Activated T-helper 1 cell treated with anti-CD3 and anti-CD28 coated beads, Interleukin-12 subunit alpha, Interleukin-12 subunit beta, Interleukin-2, Interleukin-4 antibody, amounts not matched to agents 30 ng/mL and 10 ng/mL and 1 ng/mL, durations not matched to agents 14 hours and 24 hours and 36 hours (primary cell): ENCODE measurements at regions not wholly inside any gene's neighbourhood (a gene's known extent, or its start where the extent isn't known, plus 50 kb on each side); places are given as distances from the start of the nearest gene placed in this dataset.
"Not testable (repeated sequence)": the region's sequence is repeated elsewhere in the genome, so short reads cannot be mapped to it uniquely, and the experiment has no call there.

Experiments used
- DNase-seq: peaks from one replicate; pipeline ENCODE4 v3.0.0; 2021; ENCODE audit warnings: low spot score
- H3K27ac Mint-ChIP-seq: one replicate; pipeline ENCODE4 v1.8.0; 2021; ENCODE audit warnings: mild to moderate bottlenecking, mixed read lengths
- H3K27me3 Mint-ChIP-seq: one replicate; pipeline ENCODE4 v1.8.0; 2022; ENCODE audit warnings: mild to moderate bottlenecking, moderate library complexity, mixed read lengths; ENCODE audit not compliant: insufficient read depth
- H3K36me3 Mint-ChIP-seq: one replicate; pipeline ENCODE4 v1.8.0; 2021; ENCODE audit warnings: low read depth, mixed read lengths
- H3K4me1 Mint-ChIP-seq: one replicate; pipeline ENCODE4 v1.8.0; 2021; ENCODE audit warnings: low read depth, mixed read lengths
- H3K4me3 Mint-ChIP-seq: one replicate; pipeline ENCODE4 v1.8.0; 2021; ENCODE audit warnings: mild to moderate bottlenecking, moderate library complexity, mixed read lengths
- H3K9me3 Mint-ChIP-seq: one replicate; pipeline ENCODE4 v1.8.0; 2021; ENCODE audit warnings: mixed read lengths
- intact Hi-C: fragments of 100-400 bp; cut with micrococcal nuclease; formaldehyde crosslinking; loops from one replicate; pipeline ENCODE4 v1.15.1; 2024

DNA sequence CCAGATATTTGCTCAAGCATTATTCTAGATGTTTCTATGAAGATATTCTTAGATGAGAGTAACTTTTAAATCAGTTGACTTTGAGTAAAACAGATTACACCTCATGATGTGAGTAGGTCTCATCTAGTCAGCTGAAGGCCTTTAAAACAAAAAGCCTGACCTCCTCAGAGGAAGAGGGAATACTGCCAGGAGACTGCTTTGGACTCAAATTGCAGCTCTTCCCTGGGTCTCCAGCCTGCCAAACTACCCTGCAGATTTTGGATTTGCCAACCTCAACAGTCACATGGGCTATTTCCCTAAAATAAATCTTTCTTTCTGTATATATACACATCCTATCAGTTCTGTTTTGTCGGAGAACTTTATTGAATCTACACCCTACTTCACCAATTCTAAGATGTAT lies 182.5 kb upstream of the TENT5A start:
- Mint-ChIP-seq H3K27me3 (no peaks in the 10 kb centered on the region), H3K36me3 (no peaks in the 10 kb centered on the region), H3K27ac (no peak overlapping the region), H3K4me3 (no peak overlapping the region), H3K4me1 (no peaks in the 10 kb centered on the region), H3K9me3 (no peaks in the 10 kb centered on the region)
- intact Hi-C loops: no loop called here
- no peak for DNase-seq

DNA sequence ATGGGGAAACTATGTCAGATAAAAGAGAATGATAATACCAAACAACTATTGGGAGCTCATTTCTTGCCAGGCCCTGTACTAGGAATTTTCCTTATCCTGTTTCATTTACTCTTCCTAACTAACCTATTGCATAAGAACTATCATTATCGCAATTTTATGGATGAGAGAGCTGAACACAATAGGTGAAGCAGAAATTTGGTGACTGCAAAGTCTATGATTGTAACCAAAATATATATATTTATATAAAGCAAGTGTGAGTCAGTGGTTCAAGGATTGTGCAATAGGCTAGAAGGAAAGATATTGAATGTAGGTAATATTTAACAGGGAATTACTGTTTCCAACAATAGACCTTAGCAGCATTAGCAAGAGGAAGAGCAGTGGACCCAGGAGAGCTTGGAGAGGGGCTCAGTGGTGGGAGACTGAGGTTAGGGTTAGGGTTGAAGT lies 181.1 kb upstream of the TENT5A start:
- Mint-ChIP-seq H3K36me3 (no peaks in the 10 kb centered on the region), H3K27me3 (peaks cover 1% of the 10 kb centered on the region), H3K4me1 (no peaks in the 10 kb centered on the region), H3K9me3 (no peaks in the 10 kb centered on the region), H3K4me3 (no peak overlapping the region), H3K27ac (no peak overlapping the region)
- DNase-seq: no peak
- intact Hi-C loops: no loop called here

GRCh38 chr6:81933089-81933488 lies 180.6 kb upstream of the TENT5A start:
- Mint-ChIP-seq H3K9me3 (no peaks in the 10 kb centered on the region), H3K27ac (no peak overlapping the region), H3K27me3 (peaks cover 1% of the 10 kb centered on the region), H3K4me1 (no peaks in the 10 kb centered on the region), H3K36me3 (no peaks in the 10 kb centered on the region), H3K4me3 (no peak overlapping the region)
- intact Hi-C loops: no loop called here
- no peak for DNase-seq

- H3K27ac Mint-ChIP-seq, H3K36me3 Mint-ChIP-seq, DNase-seq, H3K4me1 Mint-ChIP-seq, H3K27me3 Mint-ChIP-seq, intact Hi-C loops, H3K4me3 Mint-ChIP-seq, H3K9me3 Mint-ChIP-seq: not testable (repeated sequence)
Measured at GRCh38 chr6:81932448-81932847, 180.0 kb upstream of the TENT5A start.

- H3K4me1 Mint-ChIP-seq: no peaks in the 10 kb centered on the region
- intact Hi-C loops: no loop called here
- peaks cover 1% of the 10 kb centered on the region for H3K27me3 Mint-ChIP-seq
- H3K9me3 Mint-ChIP-seq: no peaks in the 10 kb centered on the region
- no peak overlapping the region for H3K27ac Mint-ChIP-seq
- no peak for DNase-seq
- no peak overlapping the region for H3K4me3 Mint-ChIP-seq
- no peaks in the 10 kb centered on the region for H3K36me3 Mint-ChIP-seq
Measured at GRCh38 chr6:81929828-81930227, 177.3 kb upstream of the TENT5A start.

- Mint-ChIP-seq H3K4me1 (no peaks in the 10 kb centered on the region), H3K36me3 (no peaks in the 10 kb centered on the region), H3K27me3 (peaks cover 1% of the 10 kb centered on the region), H3K4me3 (no peak overlapping the region), H3K9me3 (no peaks in the 10 kb centered on the region), H3K27ac (no peak overlapping the region)
- DNase-seq: no peak
- intact Hi-C loops: no loop called here
Measured at GRCh38 chr6:81925201-81925600, 172.7 kb upstream of the TENT5A start.

GRCh38 chr6:81909981-81910900 lies 157.8 kb upstream of the TENT5A start:
- no peaks in the 10 kb centered on the region for H3K36me3 Mint-ChIP-seq
- H3K4me3 Mint-ChIP-seq: no peak overlapping the region

DNA sequence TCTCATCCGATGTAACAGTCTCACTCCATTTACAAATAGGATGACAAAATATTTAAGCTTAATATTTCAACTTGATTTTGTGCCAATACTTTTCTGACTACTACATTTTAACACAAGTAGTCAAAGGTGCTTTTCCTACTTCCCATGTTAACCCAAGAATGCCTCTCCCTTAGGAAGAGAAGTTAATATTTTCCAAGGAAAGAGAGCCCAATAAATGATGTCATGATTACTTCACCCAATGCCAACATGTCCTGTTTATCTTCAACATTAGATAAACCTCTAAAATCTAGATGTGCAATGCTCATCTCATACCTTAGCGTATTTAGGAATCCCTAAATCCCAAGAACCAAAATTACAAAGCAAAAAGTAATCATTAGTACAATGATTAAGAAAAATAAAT lies 156.7 kb upstream of the TENT5A start:
- Mint-ChIP-seq H3K4me1 (no peaks in the 10 kb centered on the region), H3K27me3 (no peaks in the 10 kb centered on the region), H3K36me3 (no peaks in the 10 kb centered on the region), H3K4me3 (no peak overlapping the region), H3K9me3 (no peaks in the 10 kb centered on the region), H3K27ac (no peak overlapping the region)
- DNase-seq: no peak
- intact Hi-C loops: no loop called here

More at GRCh38 chr6:81909981-81910900, 157.8 kb upstream of the TENT5A start:
- Mint-ChIP-seq H3K27me3 (no peaks in the 10 kb centered on the region), H3K4me1 (no peaks in the 10 kb centered on the region), H3K27ac (no peak overlapping the region), H3K9me3 (no peaks in the 10 kb centered on the region)
- intact Hi-C loops: no loop called here
- DNase-seq: no peak

- Mint-ChIP-seq H3K27ac (no peak overlapping the region), H3K9me3 (no peaks in the 10 kb centered on the region), H3K4me1 (no peaks in the 10 kb centered on the region), H3K4me3 (no peak overlapping the region), H3K36me3 (no peaks in the 10 kb centered on the region), H3K27me3 (no peaks in the 10 kb centered on the region)
- no peak for DNase-seq
- intact Hi-C loops: no loop called here
Measured at GRCh38 chr6:81906709-81907204, 154.3 kb upstream of the TENT5A start.

- Mint-ChIP-seq H3K9me3 (no peaks in the 10 kb centered on the region), H3K4me1 (no peaks in the 10 kb centered on the region), H3K27me3 (no peaks in the 10 kb centered on the region), H3K27ac (no peak overlapping the region), H3K36me3 (no peaks in the 10 kb centered on the region), H3K4me3 (no peak overlapping the region)
- intact Hi-C loops: no loop called here
- DNase-seq: no peak
Measured at GRCh38 chr6:81906041-81906440, 153.6 kb upstream of the TENT5A start.

- no peak for DNase-seq
- Mint-ChIP-seq H3K9me3 (no peaks in the 10 kb centered on the region), H3K27me3 (no peaks in the 10 kb centered on the region), H3K27ac (no peak overlapping the region), H3K4me3 (no peak overlapping the region), H3K36me3 (no peaks in the 10 kb centered on the region), H3K4me1 (no peaks in the 10 kb centered on the region)
- intact Hi-C loops: no loop called here
Measured at GRCh38 chr6:81901551-81901966, 149.1 kb upstream of the TENT5A start.

- Mint-ChIP-seq H3K36me3 (no peaks in the 10 kb centered on the region), H3K4me3 (no peak overlapping the region), H3K4me1 (no peaks in the 10 kb centered on the region), H3K9me3 (no peaks in the 10 kb centered on the region), H3K27me3 (no peaks in the 10 kb centered on the region), H3K27ac (no peak overlapping the region)
- DNase-seq: no peak
- intact Hi-C loops: no loop called here
Measured at GRCh38 chr6:81900616-81901015, 148.1 kb upstream of the TENT5A start.

DNA sequence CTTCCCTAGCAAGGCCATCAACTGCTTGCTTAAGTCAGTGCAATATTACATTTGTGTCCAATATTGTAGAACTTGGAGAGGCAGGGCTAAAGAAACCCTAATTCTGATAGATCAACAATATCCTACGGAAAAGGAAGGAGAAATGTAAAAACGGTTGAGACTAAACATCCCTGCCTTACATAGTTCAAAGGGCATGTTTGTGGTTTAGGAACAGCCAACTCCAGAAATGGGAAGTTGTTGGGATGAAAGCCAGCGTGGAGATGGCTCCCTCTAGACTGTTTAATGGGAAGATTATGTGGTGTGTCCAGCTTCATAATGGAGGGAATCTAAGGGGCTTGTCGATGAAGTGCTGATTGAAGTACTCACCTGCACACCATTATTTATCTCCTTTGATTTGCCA lies 145.3 kb upstream of the TENT5A start:
- no peak overlapping the region for H3K4me3 Mint-ChIP-seq
- H3K27me3 Mint-ChIP-seq: no peaks in the 10 kb centered on the region
- DNase-seq: no peak
- H3K27ac Mint-ChIP-seq: no peak overlapping the region
- H3K4me1 Mint-ChIP-seq: no peaks in the 10 kb centered on the region
- no peaks in the 10 kb centered on the region for H3K36me3 Mint-ChIP-seq
- H3K9me3 Mint-ChIP-seq: no peaks in the 10 kb centered on the region
- intact Hi-C loops: no loop called here
